ENCODE measurements at regions not wholly inside any gene's neighbourhood (a gene's known extent, or its start where the extent isn't known, plus 50 kb on each side); places are given as distances from the start of the nearest gene placed in this dataset.

- TF ChIP-seq CTCF (IDR thresholded peaks at IDR 0.05; ENCODE audit: low read depth, low read length) (no peak), POLR2A (IDR thresholded peaks at IDR 0.05; ENCODE audit: extremely low read depth, insufficient read length) (no peak), MYC (IDR thresholded peaks at IDR 0.05; ENCODE audit: low read depth, low read length) (no peak)
- TF ChIP-seq, protein P1, sequence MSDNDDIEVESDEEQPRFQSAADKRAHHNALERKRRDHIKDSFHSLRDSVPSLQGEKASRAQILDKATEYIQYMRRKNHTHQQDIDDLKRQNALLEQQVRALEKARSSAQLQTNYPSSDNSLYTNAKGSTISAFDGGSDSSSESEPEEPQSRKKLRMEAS (IDR thresholded peaks at IDR 0.05; ENCODE audit: low read depth, low read length), result no peak
Observed at GRCh38 chr14:87630846-87631245, 362.1 kb downstream of the GALC start.

All from NB4 (cell line).